GM12878 (cell line): ENCODE measurements at regions not wholly inside any gene's neighbourhood (a gene's known extent, or its start where the extent isn't known, plus 50 kb on each side); places are given as distances from the start of the nearest gene placed in this dataset.

ENCODE experiments used
- ATAC-seq: fragments of 200-7000 bp; cut with Tn5 transposase; 3 replicates; pipeline ENCODE4 v1.9.1; 2020; ENCODE audit warnings: mild to moderate bottlenecking, moderate library complexity
- BruUV-seq: library from RNA; stranded (reverse); fragments of 400-500 nt; replicated peaks from 2 replicates; lab custom pipeline; 2021; lab: Mats Ljungman, UMichigan
- CTCF ChIA-PET: fragments of 300-600 bp; sonication (Branson Sonifier 250); formaldehyde crosslinking; extraction: SDS; loops from one replicate; lab custom pipeline; 2021; ENCODE audit warnings: inconsistent platforms; lab: Yijun Ruan, JAX
- POLR2A ChIA-PET: fragments of 350-600 bp; formaldehyde crosslinking; extraction: SDS; loops from one replicate; lab custom pipeline; 2021; ENCODE audit warnings: inconsistent platforms; lab: Charles Lee
- RAD21 ChIA-PET: fragments of 300-600 bp; sonication (Branson Sonifier 250); formaldehyde crosslinking; loops from one replicate; lab custom pipeline; 2023; ENCODE audit warnings: antibody characterized with exemption; ENCODE audit not compliant: unreplicated experiment; lab: Charles Lee
- SMC1A ChIA-PET: fragments of 300-600 bp; sonication (Branson Sonifier 250); formaldehyde crosslinking; loops from one replicate; lab custom pipeline; 2023; ENCODE audit not compliant: unreplicated experiment, uncharacterized antibody; lab: Charles Lee
- DNase-seq: peaks from one replicate; pipeline ENCODE4 v3.0.0-alpha.2; 2011; ENCODE audit warnings: low read depth, low spot score
- FAIRE-seq: peaks from 3 replicates; lab custom pipeline; 2011; peaks lifted over from hg19 to GRCh38; lab: Jason Lieb, UNC
- H2AFZ ChIP-seq: 2 replicates; pipeline ENCODE4 v1.6.0; 2011; ENCODE audit warnings: low read depth, low read length, control low read depth; ENCODE audit not compliant: control insufficient read depth
- H3K27ac ChIP-seq: 2 replicates; pipeline ENCODE4 v1.5.1; 2011; ENCODE audit warnings: control low read depth; ENCODE audit not compliant: control insufficient read depth, insufficient read depth
- H3K27me3 ChIP-seq, 2 experiments: replicated peaks in 1 of 2; 2 replicates each; pipeline versions ENCODE4 v1.6.0 to v1.6.1; 2011; ENCODE audit warnings: low read length in 1 of 2; ENCODE audit not compliant: control insufficient read depth in 2 of 2, insufficient read depth in 2 of 2
- H3K36me3 ChIP-seq, 2 experiments: 2 replicates each; pipeline ENCODE4 v1.5.1; 2011; ENCODE audit warnings: low read length in 1 of 2; ENCODE audit not compliant: control insufficient read depth in 2 of 2, insufficient read depth in 2 of 2
- H3K4me1 ChIP-seq: 2 replicates; pipeline ENCODE4 v1.6.1; 2011; ENCODE audit warnings: mild to moderate bottlenecking, low read length, moderate library complexity, mixed read lengths; ENCODE audit not compliant: control insufficient read depth, insufficient read depth
- H3K4me2 ChIP-seq: 2 replicates; pipeline ENCODE4 v1.6.0; 2011; ENCODE audit warnings: control low read depth; ENCODE audit not compliant: control insufficient read depth, insufficient read depth
- H3K4me3 ChIP-seq: fragments of 200-600 bp; sonication (generic); 2 replicates; pipeline ENCODE4 v1.5.1; 2016
- H3K79me2 ChIP-seq: 2 replicates; pipeline ENCODE4 v1.6.0; 2011; ENCODE audit warnings: low read length; ENCODE audit not compliant: control insufficient read depth, insufficient read depth
- H3K9ac ChIP-seq: 2 replicates; pipeline ENCODE4 v1.8.0; 2011; ENCODE audit warnings: low read length, control low read depth, mixed read lengths; ENCODE audit not compliant: control insufficient read depth, insufficient read depth
- H3K9me3 ChIP-seq: replicated peaks from 3 replicates; pipeline ENCODE4 v1.5.1; 2011; ENCODE audit warnings: mild to moderate bottlenecking, low read length; ENCODE audit not compliant: control insufficient read depth, insufficient read depth
- H4K20me1 ChIP-seq: 2 replicates; pipeline ENCODE4 v1.6.0; 2011; ENCODE audit not compliant: control insufficient read depth, insufficient read depth
- IRF4 ChIP-seq: IDR thresholded peaks from 2 replicates; pipeline ENCODE4 v1.6.1; 2011; ENCODE audit warnings: low read depth, low read length
- SPI1 ChIP-seq: IDR thresholded peaks from 2 replicates; pipeline ENCODE4 v1.6.1; 2011; ENCODE audit warnings: low read depth, mild to moderate bottlenecking, low read length, moderate library complexity, borderline replicate concordance; ENCODE audit not compliant: insufficient read depth
- TCF12 ChIP-seq: IDR thresholded peaks from 2 replicates; pipeline ENCODE4 v1.6.1; 2011; ENCODE audit warnings: low read depth, mild to moderate bottlenecking, low read length
- ZNF687 ChIP-seq: fragments of 450-650 bp; IDR thresholded peaks from 2 replicates; pipeline ENCODE4 v1.6.1; 2017; ENCODE audit warnings: mild to moderate bottlenecking, moderate library complexity
- WGBS: methylation state at CpG from one replicate; pipeline ENCODE4 v1.1.6; 2016; ENCODE audit warnings: low lambda C conversion rate; ENCODE audit not compliant: insufficient replicate concordance, insufficient coverage; ENCODE audit errors: missing lambda C conversion rate; 5-methylcytosine and 5-hydroxymethylcytosine counted together
- in situ Hi-C: fragments of 300-500 bp; cut with MboI; formaldehyde crosslinking; loops from 9 replicates; pipeline ENCODE4 v1.14.3; 2018; ENCODE audit warnings: mixed read lengths
- intact Hi-C: fragments of 100-400 bp; cut with micrococcal nuclease; formaldehyde crosslinking; loops from one replicate; pipeline ENCODE4 v1.14.2; 2022; ENCODE audit not compliant: unreplicated experiment

- BruUV-seq = no TSS peak
- ATAC-seq (no peak), FAIRE-seq (no peak)
- no peak overlapping the region for H3K9ac ChIP-seq
- CTCF ChIA-PET = interaction anchor here (1.1 to 10.1 kb wide), 7 partner anchors 65 to 489 kb away, joined by 3 to 195 read pairs (median 4); no protein-coding TSS in a partner anchor
- H3K79me2 ChIP-seq = peaks cover 12% of the 10 kb centered on the region
- RAD21 ChIA-PET = interaction anchor here (0.6 to 9.2 kb wide), 19 partner anchors 10 to 414 kb away, joined by 3 to 141 read pairs (median 4); no protein-coding TSS in a partner anchor
- POLR2A ChIA-PET = interaction anchor here (0.6 to 1.7 kb wide), 6 partner anchors 74 to 502 kb away, joined by 3 to 7 read pairs (median 3); partner anchors contain the start of gene COMMD1
- H3K9me3 ChIP-seq = no peaks in the 10 kb centered on the region
- peak overlapping the region; percentile 32; the same call in 1 of the 2 replicates for H3K4me2 ChIP-seq
- H3K27me3 ChIP-seq = no peaks in the 10 kb centered on the region
- H3K27ac ChIP-seq = peak overlapping the region; percentile 57
- H3K4me3 ChIP-seq = no peak overlapping the region
- H4K20me1 ChIP-seq = no peaks in the 10 kb centered on the region
- WGBS = 56% methylated on average over 6 of the region's 6 CpGs
- TF ChIP-seq ZNF687 = 0 out of 2 replicates have a peak, but pooled peaks have one; percentile 27
- TF ChIP-seq TCF12 = no peak
- TF ChIP-seq SPI1 = peak; percentile 72
- 0 out of 2 replicates have a peak, but pooled peaks have one; percentile 16 for TF ChIP-seq IRF4
- TF ChIP-seq, all 136 proteins: peak for 3
- in situ Hi-C loops = loop anchor here (5.0 kb wide), 1 partner anchor 61 kb away; no protein-coding TSS in a partner anchor
- Histone ChIP-seq H3K36me3 (no peaks in the 10 kb centered on the region), H3K4me1 (peaks cover 47% of the 10 kb centered on the region), H2AFZ (no peak overlapping the region; the same call in 1 of the 2 replicates)
- intact Hi-C loops = loop anchor here (2.0 kb wide), 1 partner anchor 59 kb away; no protein-coding TSS in a partner anchor
- SMC1A ChIA-PET = interaction anchor here (0.6 to 9.6 kb wide), 21 partner anchors 7 to 491 kb away, joined by 3 to 189 read pairs (median 5); no protein-coding TSS in a partner anchor
- DNase-seq = no peak
These were observed 98.2 kb downstream of the TMEM17 start for GRCh38 chr2:62407838-62408237.
